Stimulated activated CD4-positive, alpha-beta T cell treated with anti-CD3 and anti-CD28 coated beads, Interleukin-2, amount 100 ng/mL, for 48 hours (primary cell): ENCODE measurements at regions not wholly inside any gene's neighbourhood (a gene's known extent, or its start where the extent isn't known, plus 50 kb on each side); places are given as distances from the start of the nearest gene placed in this dataset.

Experiments used
- DNase-seq, 2 donors: peaks; one replicate each; pipeline ENCODE4 v3.0.0-alpha.2; 2020

GRCh38 chr12:97989366-97989940 lies 525.9 kb upstream of the TMPO start:
- DNase-seq: no peak

GRCh38 chr12:97994746-97995484 lies 520.5 kb upstream of the TMPO start:
- DNase-seq: no peak

- no peak for DNase-seq
These were observed 519.8 kb upstream of the TMPO start for GRCh38 chr12:97995559-97995958.

- no peak for DNase-seq
These were observed 514.0 kb upstream of the TMPO start for GRCh38 chr12:98001430-98001829.

GRCh38 chr12:98002887-98003493 lies 512.4 kb upstream of the TMPO start:
- DNase-seq: peak; percentile 10 to 12

GRCh38 chr12:98007963-98008362 lies 507.4 kb upstream of the TMPO start:
- DNase-seq: no peak

- no peak for DNase-seq
These were observed 501.8 kb upstream of the TMPO start for GRCh38 chr12:98013560-98013959.

GRCh38 chr12:98018836-98019235 lies 496.6 kb upstream of the TMPO start:
- no peak for DNase-seq

GRCh38 chr12:98020376-98020775 lies 495.0 kb upstream of the TMPO start:
- DNase-seq: no peak

GRCh38 chr12:98022961-98023360 lies 492.4 kb upstream of the TMPO start:
- no peak for DNase-seq

- no peak for DNase-seq
These were observed 477.8 kb upstream of the TMPO start for GRCh38 chr12:98037401-98038140.

- DNase-seq: no peak
These were observed 472.7 kb upstream of the TMPO start for GRCh38 chr12:98042668-98043067.

GRCh38 chr12:98045395-98045794 lies 470.0 kb upstream of the TMPO start:
- no peak for DNase-seq

- DNase-seq: no peak
These were observed 467.1 kb upstream of the TMPO start for GRCh38 chr12:98048326-98048725.

GRCh38 chr12:98053202-98053601 lies 462.2 kb upstream of the TMPO start:
- DNase-seq: no peak

GRCh38 chr12:98057701-98058100 lies 457.7 kb upstream of the TMPO start:
- DNase-seq: no peak

- no peak for DNase-seq
These were observed 457.2 kb upstream of the TMPO start for GRCh38 chr12:98058213-98058612.

- no peak for DNase-seq
These were observed 456.6 kb upstream of the TMPO start for GRCh38 chr12:98058838-98059237.

GRCh38 chr12:98059659-98060343 lies 455.6 kb upstream of the TMPO start:
- no peak for DNase-seq

- DNase-seq: no peak
These were observed 455.0 kb upstream of the TMPO start for GRCh38 chr12:98060411-98060810.

- no peak for DNase-seq
These were observed 452.7 kb upstream of the TMPO start for GRCh38 chr12:98062464-98063245.

- no peak for DNase-seq
These were observed 450.9 kb upstream of the TMPO start for GRCh38 chr12:98064501-98064900.
